ENCODE measurements at regions not wholly inside any gene's neighbourhood (a gene's known extent, or its start where the extent isn't known, plus 50 kb on each side); places are given as distances from the start of the nearest gene placed in this dataset.
A peak's percentile ranks its signal among the peaks of the same experiment; 100 is the strongest.

GRCh38 chr7:112701456-112701855 is 88.7 kb downstream of the TMEM168 start:
- no peak for ATAC-seq
- TF ChIP-seq PPARA (CRISPR knock-in tag; IDR thresholded peaks at IDR 0.05; ENCODE audit: borderline replicate concordance): no peak
- no peak for TF ChIP-seq OSR1 (CRISPR knock-in tag; IDR thresholded peaks at IDR 0.05)
- no peak for TF ChIP-seq ESRRG (CRISPR knock-in tag; IDR thresholded peaks at IDR 0.05)
- TF ChIP-seq TOX (CRISPR knock-in tag; IDR thresholded peaks at IDR 0.05; ENCODE audit: borderline replicate concordance): no peak
- TF ChIP-seq, protein P1, sequence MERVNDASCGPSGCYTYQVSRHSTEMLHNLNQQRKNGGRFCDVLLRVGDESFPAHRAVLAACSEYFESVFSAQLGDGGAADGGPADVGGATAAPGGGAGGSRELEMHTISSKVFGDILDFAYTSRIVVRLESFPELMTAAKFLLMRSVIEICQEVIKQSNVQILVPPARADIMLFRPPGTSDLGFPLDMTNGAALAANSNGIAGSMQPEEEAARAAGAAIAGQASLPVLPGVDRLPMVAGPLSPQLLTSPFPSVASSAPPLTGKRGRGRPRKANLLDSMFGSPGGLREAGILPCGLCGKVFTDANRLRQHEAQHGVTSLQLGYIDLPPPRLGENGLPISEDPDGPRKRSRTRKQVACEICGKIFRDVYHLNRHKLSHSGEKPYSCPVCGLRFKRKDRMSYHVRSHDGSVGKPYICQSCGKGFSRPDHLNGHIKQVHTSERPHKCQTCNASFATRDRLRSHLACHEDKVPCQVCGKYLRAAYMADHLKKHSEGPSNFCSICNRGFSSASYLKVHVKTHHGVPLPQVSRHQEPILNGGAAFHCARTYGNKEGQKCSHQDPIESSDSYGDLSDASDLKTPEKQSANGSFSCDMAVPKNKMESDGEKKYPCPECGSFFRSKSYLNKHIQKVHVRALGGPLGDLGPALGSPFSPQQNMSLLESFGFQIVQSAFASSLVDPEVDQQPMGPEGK (CRISPR knock-in tag; IDR thresholded peaks at IDR 0.05; ENCODE audit: borderline replicate concordance): no peak
- no peak for TF ChIP-seq ZNF565 (CRISPR knock-in tag; conservative IDR thresholded peaks at IDR 0.05; ENCODE audit: low read depth)
- no peak for TF ChIP-seq ARNTL (CRISPR knock-in tag; IDR thresholded peaks at IDR 0.05; ENCODE audit: borderline replicate concordance, low read depth)
- TF ChIP-seq ISL1 (CRISPR knock-in tag; IDR thresholded peaks at IDR 0.05): no peak
- no peak for TF ChIP-seq BACH2 (CRISPR knock-in tag; IDR thresholded peaks at IDR 0.05; ENCODE audit: borderline replicate concordance)

DNA sequence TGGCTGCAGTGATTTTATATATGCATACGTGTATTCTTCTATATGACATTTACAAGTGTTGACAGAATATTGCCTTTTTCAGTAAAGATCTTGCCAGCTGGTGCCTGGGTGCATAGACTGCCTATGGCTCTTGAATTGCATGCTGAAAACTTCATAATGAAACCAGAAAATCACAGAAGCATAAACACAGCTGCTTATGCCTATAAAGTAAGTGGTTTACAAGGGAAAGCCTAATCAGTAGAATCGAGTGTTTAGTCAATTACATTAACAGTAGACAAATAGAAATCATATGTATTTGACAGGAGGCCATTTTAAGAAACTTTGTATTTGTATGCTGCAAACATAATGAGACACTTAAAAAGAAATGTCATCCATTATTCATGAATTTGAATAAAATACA is 82.5 kb downstream of the TMEM168 start:
- TF ChIP-seq, protein P2, sequence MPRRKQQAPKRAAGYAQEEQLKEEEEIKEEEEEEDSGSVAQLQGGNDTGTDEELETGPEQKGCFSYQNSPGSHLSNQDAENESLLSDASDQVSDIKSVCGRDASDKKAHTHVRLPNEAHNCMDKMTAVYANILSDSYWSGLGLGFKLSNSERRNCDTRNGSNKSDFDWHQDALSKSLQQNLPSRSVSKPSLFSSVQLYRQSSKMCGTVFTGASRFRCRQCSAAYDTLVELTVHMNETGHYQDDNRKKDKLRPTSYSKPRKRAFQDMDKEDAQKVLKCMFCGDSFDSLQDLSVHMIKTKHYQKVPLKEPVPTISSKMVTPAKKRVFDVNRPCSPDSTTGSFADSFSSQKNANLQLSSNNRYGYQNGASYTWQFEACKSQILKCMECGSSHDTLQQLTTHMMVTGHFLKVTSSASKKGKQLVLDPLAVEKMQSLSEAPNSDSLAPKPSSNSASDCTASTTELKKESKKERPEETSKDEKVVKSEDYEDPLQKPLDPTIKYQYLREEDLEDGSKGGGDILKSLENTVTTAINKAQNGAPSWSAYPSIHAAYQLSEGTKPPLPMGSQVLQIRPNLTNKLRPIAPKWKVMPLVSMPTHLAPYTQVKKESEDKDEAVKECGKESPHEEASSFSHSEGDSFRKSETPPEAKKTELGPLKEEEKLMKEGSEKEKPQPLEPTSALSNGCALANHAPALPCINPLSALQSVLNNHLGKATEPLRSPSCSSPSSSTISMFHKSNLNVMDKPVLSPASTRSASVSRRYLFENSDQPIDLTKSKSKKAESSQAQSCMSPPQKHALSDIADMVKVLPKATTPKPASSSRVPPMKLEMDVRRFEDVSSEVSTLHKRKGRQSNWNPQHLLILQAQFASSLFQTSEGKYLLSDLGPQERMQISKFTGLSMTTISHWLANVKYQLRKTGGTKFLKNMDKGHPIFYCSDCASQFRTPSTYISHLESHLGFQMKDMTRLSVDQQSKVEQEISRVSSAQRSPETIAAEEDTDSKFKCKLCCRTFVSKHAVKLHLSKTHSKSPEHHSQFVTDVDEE (CRISPR knock-in tag; IDR thresholded peaks at IDR 0.05): peak; percentile 34; the same call in 1 of the 2 replicates
- TF ChIP-seq RARB (CRISPR knock-in tag; IDR thresholded peaks at IDR 0.05) (no peak), GLIS3 (CRISPR knock-in tag; IDR thresholded peaks at IDR 0.05) (no peak), ZC3H10 (CRISPR knock-in tag; IDR thresholded peaks at IDR 0.05) (no peak), ESRRG (CRISPR knock-in tag; IDR thresholded peaks at IDR 0.05) (no peak), BACH2 (CRISPR knock-in tag; IDR thresholded peaks at IDR 0.05; ENCODE audit: borderline replicate concordance) (no peak), ZFP3 (CRISPR knock-in tag; IDR thresholded peaks at IDR 0.05) (no peak), TCF4 (CRISPR knock-in tag; IDR thresholded peaks at IDR 0.05; ENCODE audit: borderline replicate concordance) (peak; percentile 54; the same call in 1 of the 2 replicates), CSRNP3 (CRISPR knock-in tag; IDR thresholded peaks at IDR 0.05) (no peak)
- ATAC-seq: no peak; the same call in 2 of the 3 replicates

DNA sequence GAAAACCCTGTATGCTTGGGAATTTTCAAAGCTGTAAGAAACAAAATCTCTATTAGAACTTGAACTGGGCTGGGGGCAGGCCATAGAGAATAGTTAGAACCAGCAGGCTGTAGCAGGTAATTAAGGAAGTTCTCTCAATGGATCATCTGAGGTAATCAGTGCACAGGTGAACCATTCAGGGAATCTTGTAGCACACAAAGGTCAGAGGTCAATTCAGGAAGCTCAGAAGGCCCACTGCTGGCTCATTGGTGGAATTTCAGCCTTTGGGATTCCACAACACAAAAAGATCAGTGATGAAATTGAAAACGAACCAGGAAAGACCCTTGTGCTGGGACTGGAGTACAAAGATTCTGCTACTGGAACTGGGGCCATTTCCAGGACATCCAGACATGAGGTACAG is 82.0 kb downstream of the TMEM168 start:
- ATAC-seq: no peak
- TF ChIP-seq, protein P1 (CRISPR knock-in tag; IDR thresholded peaks at IDR 0.05; ENCODE audit: borderline replicate concordance): no peak
- TF ChIP-seq, protein P2 (CRISPR knock-in tag; IDR thresholded peaks at IDR 0.05): no peak
- TF ChIP-seq CREB5 (CRISPR knock-in tag; IDR thresholded peaks at IDR 0.05; ENCODE audit: low read depth) (no peak), ZFP30 (CRISPR knock-in tag; IDR thresholded peaks at IDR 0.05) (no peak), ZC3H10 (CRISPR knock-in tag; IDR thresholded peaks at IDR 0.05) (no peak), RARB (CRISPR knock-in tag; IDR thresholded peaks at IDR 0.05) (no peak), TOX (CRISPR knock-in tag; IDR thresholded peaks at IDR 0.05; ENCODE audit: borderline replicate concordance) (no peak), ARNTL (CRISPR knock-in tag; IDR thresholded peaks at IDR 0.05; ENCODE audit: borderline replicate concordance, low read depth) (no peak), ZFP3 (CRISPR knock-in tag; IDR thresholded peaks at IDR 0.05) (no peak), CSDC2 (CRISPR knock-in tag; IDR thresholded peaks at IDR 0.05) (no peak), ZNF70 (CRISPR knock-in tag; IDR thresholded peaks at IDR 0.05) (no peak), PPARA (CRISPR knock-in tag; IDR thresholded peaks at IDR 0.05; ENCODE audit: borderline replicate concordance) (no peak), SNAI2 (CRISPR knock-in tag; IDR thresholded peaks at IDR 0.05) (no peak), GLIS3 (CRISPR knock-in tag; IDR thresholded peaks at IDR 0.05) (no peak)
- TF ChIP-seq, protein P3, sequence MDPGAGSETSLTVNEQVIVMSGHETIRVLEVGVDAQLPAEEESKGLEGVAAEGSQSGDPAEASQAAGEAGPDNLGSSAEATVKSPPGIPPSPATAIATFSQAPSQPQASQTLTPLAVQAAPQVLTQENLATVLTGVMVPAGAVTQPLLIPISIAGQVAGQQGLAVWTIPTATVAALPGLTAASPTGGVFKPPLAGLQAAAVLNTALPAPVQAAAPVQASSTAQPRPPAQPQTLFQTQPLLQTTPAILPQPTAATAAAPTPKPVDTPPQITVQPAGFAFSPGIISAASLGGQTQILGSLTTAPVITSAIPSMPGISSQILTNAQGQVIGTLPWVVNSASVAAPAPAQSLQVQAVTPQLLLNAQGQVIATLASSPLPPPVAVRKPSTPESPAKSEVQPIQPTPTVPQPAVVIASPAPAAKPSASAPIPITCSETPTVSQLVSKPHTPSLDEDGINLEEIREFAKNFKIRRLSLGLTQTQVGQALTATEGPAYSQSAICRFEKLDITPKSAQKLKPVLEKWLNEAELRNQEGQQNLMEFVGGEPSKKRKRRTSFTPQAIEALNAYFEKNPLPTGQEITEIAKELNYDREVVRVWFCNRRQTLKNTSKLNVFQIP (CRISPR knock-in tag; IDR thresholded peaks at IDR 0.05; ENCODE audit: borderline replicate concordance, low read depth): no peak

Data from SK-N-SH treated with all-trans-retinoic acid at 6 μM for 48 hours (cell line).